ENCODE measurements at regions not wholly inside any gene's neighbourhood (a gene's known extent, or its start where the extent isn't known, plus 50 kb on each side); places are given as distances from the start of the nearest gene placed in this dataset.

DNA sequence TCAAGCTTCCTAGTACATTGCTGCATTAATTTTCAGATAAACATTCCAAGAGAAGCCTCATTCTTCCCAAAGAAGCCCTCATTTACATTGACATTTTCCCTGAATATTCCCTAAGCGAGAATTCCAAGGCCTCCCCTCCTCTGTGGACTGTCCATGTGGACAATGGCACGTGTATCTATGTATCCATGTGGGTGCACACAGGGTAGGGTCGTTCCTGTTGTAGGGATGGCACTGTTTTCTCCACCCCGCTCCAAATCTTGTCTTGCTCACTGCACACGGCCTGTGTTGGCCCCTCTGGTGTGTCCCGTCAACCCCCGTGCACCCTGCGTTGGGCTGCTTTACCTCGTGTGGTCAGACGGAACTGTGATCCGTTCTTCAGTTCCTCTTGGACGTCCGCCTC, 104.7 kb upstream of the IRX2 start:
- H3K4me2 ChIP-seq = no peak overlapping the region
- no peak overlapping the region for H3K27ac ChIP-seq
- no peaks in the 10 kb centered on the region for H3K79me2 ChIP-seq (ENCODE audit: insufficient read depth, low read depth)
- no peaks in the 10 kb centered on the region for H3K36me3 ChIP-seq (ENCODE audit: insufficient read depth)
- H3K4me1 ChIP-seq (ENCODE audit: low read depth, poor library complexity, severe bottlenecking) = no peaks in the 10 kb centered on the region
- no peak overlapping the region for H3K4me3 ChIP-seq (IDR thresholded peaks at IDR 0.05; ENCODE audit: insufficient read depth, low read depth, low read length)
- H2AFZ ChIP-seq (ENCODE audit: low read depth) = no peak overlapping the region
- TF ChIP-seq, protein P1, sequence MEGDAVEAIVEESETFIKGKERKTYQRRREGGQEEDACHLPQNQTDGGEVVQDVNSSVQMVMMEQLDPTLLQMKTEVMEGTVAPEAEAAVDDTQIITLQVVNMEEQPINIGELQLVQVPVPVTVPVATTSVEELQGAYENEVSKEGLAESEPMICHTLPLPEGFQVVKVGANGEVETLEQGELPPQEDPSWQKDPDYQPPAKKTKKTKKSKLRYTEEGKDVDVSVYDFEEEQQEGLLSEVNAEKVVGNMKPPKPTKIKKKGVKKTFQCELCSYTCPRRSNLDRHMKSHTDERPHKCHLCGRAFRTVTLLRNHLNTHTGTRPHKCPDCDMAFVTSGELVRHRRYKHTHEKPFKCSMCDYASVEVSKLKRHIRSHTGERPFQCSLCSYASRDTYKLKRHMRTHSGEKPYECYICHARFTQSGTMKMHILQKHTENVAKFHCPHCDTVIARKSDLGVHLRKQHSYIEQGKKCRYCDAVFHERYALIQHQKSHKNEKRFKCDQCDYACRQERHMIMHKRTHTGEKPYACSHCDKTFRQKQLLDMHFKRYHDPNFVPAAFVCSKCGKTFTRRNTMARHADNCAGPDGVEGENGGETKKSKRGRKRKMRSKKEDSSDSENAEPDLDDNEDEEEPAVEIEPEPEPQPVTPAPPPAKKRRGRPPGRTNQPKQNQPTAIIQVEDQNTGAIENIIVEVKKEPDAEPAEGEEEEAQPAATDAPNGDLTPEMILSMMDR (conservative IDR thresholded peaks at IDR 0.05; ENCODE audit: low read depth, low read length) = no peak
- H4K20me1 ChIP-seq (ENCODE audit: insufficient read depth) = no peaks in the 10 kb centered on the region
- H3K27me3 ChIP-seq (ENCODE audit: insufficient read depth, low read depth) = no peaks in the 10 kb centered on the region
- no peak overlapping the region for H3K9ac ChIP-seq

DNA sequence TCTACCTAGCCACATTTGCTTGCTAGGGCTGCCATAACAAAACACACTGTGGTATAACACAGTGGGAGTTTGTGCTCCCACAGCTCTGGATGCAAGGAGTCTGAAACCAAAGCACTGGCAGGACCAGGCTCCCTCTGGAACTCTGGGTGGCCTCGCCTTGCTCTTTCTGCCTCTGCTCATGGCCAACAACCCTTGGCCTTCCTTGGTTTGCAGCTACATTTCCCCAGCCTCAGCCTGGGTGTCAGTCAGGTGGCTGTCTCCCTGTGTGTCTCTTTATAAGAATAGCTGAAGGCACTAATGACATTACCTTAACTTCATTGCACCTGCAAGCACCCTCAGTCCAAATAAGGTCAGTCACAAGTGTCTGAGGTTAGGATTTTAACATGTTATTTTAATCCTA, 101.0 kb upstream of the IRX2 start:
- no peak overlapping the region for H3K4me2 ChIP-seq
- no peaks in the 10 kb centered on the region for H3K79me2 ChIP-seq (ENCODE audit: insufficient read depth, low read depth)
- H3K27me3 ChIP-seq (ENCODE audit: insufficient read depth, low read depth) = no peaks in the 10 kb centered on the region
- H3K9ac ChIP-seq = no peak overlapping the region
- no peaks in the 10 kb centered on the region for H3K36me3 ChIP-seq (ENCODE audit: insufficient read depth)
- no peaks in the 10 kb centered on the region for H3K4me1 ChIP-seq (ENCODE audit: low read depth, poor library complexity, severe bottlenecking)
- H3K27ac ChIP-seq = no peak overlapping the region
- H3K4me3 ChIP-seq (IDR thresholded peaks at IDR 0.05; ENCODE audit: insufficient read depth, low read depth, low read length) = no peak overlapping the region
- H4K20me1 ChIP-seq (ENCODE audit: insufficient read depth) = no peaks in the 10 kb centered on the region
- no peak overlapping the region for H2AFZ ChIP-seq (ENCODE audit: low read depth)
- TF ChIP-seq, protein P1 (conservative IDR thresholded peaks at IDR 0.05; ENCODE audit: low read depth, low read length) = no peak

DNA sequence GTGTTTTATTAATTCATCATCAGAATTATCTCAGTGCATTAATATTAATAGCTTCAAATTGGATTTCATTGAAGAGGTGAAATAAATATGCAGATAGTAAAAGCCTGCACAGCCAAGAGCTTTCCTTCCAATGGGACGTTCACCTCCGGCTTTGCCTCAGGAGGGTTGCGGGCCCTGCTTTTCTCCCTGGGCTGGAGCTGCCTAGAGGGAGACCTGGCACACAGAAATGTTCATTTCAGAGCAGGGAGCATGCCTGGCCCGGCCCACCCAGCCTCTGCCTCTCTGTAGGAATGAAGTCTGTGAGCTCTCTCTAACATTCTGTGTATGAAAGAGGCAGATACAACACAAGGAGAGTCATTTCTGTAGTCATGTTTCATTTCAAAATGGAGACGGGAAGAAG, 100.4 kb upstream of the IRX2 start:
- no peak overlapping the region for H3K4me3 ChIP-seq (IDR thresholded peaks at IDR 0.05; ENCODE audit: insufficient read depth, low read depth, low read length)
- H3K27me3 ChIP-seq (ENCODE audit: insufficient read depth, low read depth) = no peaks in the 10 kb centered on the region
- no peaks in the 10 kb centered on the region for H3K4me1 ChIP-seq (ENCODE audit: low read depth, poor library complexity, severe bottlenecking)
- H3K27ac ChIP-seq = no peak overlapping the region
- H3K9ac ChIP-seq = no peak overlapping the region
- TF ChIP-seq, protein P1 (conservative IDR thresholded peaks at IDR 0.05; ENCODE audit: low read depth, low read length) = no peak
- no peaks in the 10 kb centered on the region for H3K79me2 ChIP-seq (ENCODE audit: insufficient read depth, low read depth)
- H3K36me3 ChIP-seq (ENCODE audit: insufficient read depth) = no peaks in the 10 kb centered on the region
- H4K20me1 ChIP-seq (ENCODE audit: insufficient read depth) = no peaks in the 10 kb centered on the region
- no peak overlapping the region for H2AFZ ChIP-seq (ENCODE audit: low read depth)
- no peak overlapping the region for H3K4me2 ChIP-seq

DNA sequence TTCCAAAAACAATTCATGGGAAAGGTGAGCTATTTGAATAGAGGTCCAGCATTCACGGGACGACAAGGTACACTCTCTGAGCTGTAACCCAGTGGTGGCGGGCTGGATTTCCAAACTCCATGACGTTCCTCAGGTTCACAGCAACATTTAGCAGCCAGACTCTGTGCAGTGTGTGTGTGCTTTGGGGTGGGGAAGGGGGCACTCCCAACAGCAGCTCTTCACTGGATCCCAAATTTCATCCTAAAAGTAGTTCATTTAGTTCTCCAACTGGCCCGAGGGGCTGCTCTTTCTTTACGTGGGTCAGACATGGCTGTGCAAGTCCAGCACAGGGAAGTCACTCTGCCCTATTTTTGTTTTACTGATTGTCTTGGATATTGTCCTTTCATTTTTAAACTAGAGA, 98.0 kb upstream of the IRX2 start:
- no peaks in the 10 kb centered on the region for H3K36me3 ChIP-seq (ENCODE audit: insufficient read depth)
- no peak overlapping the region for H3K9ac ChIP-seq
- TF ChIP-seq, protein P1 (conservative IDR thresholded peaks at IDR 0.05; ENCODE audit: low read depth, low read length) = no peak
- no peaks in the 10 kb centered on the region for H4K20me1 ChIP-seq (ENCODE audit: insufficient read depth)
- no peak overlapping the region for H3K27ac ChIP-seq
- peaks cover 4% of the 10 kb centered on the region for H3K4me1 ChIP-seq (ENCODE audit: low read depth, poor library complexity, severe bottlenecking)
- H3K4me2 ChIP-seq = no peak overlapping the region
- no peaks in the 10 kb centered on the region for H3K79me2 ChIP-seq (ENCODE audit: insufficient read depth, low read depth)
- H2AFZ ChIP-seq (ENCODE audit: low read depth) = no peak overlapping the region
- H3K27me3 ChIP-seq (ENCODE audit: insufficient read depth, low read depth) = no peaks in the 10 kb centered on the region
- no peak overlapping the region for H3K4me3 ChIP-seq (IDR thresholded peaks at IDR 0.05; ENCODE audit: insufficient read depth, low read depth, low read length)

DNA sequence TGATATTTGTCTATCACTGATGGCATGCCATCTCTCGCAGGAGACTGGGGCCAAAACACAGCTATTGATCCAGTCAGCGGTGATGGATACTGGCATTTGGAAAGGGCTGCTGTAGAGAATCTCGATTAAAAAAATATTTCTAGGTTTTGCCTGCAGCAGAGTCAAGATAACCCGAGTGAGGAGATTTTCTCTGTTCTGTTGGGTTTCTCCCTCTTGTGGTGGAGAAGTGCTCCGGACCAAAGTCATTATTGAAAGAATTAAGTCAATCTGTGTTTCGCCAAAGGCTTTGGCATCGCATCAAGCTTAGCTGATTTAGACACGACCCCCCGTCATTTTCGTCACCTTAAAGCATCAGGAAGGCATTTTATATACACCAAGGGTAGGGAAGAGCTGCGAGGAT, 97.1 kb upstream of the IRX2 start:
- Histone ChIP-seq H3K4me3 (IDR thresholded peaks at IDR 0.05; ENCODE audit: insufficient read depth, low read depth, low read length) (no peak overlapping the region), H3K79me2 (ENCODE audit: insufficient read depth, low read depth) (no peaks in the 10 kb centered on the region), H3K4me2 (no peak overlapping the region), H2AFZ (ENCODE audit: low read depth) (no peak overlapping the region), H3K27ac (no peak overlapping the region), H3K4me1 (ENCODE audit: low read depth, poor library complexity, severe bottlenecking) (peaks cover 4% of the 10 kb centered on the region), H4K20me1 (ENCODE audit: insufficient read depth) (no peaks in the 10 kb centered on the region), H3K9ac (no peak overlapping the region), H3K36me3 (ENCODE audit: insufficient read depth) (no peaks in the 10 kb centered on the region), H3K27me3 (ENCODE audit: insufficient read depth, low read depth) (no peaks in the 10 kb centered on the region)
- TF ChIP-seq, protein P1 (conservative IDR thresholded peaks at IDR 0.05; ENCODE audit: low read depth, low read length) = no peak; the same call in 1 of the 2 replicates

All from KMS-11 (cell line).